Mesothelial cell of epicardium (in vitro differentiated cells): ENCODE measurements at regions not wholly inside any gene's neighbourhood (a gene's known extent, or its start where the extent isn't known, plus 50 kb on each side); places are given as distances from the start of the nearest gene placed in this dataset.

Source experiments
- DNase-seq, 2 experiments: peaks; one replicate each; pipeline ENCODE4 v3.0.0; 2021; ENCODE audit warnings: low spot score in 2 of 2; ENCODE audit not compliant: unreplicated experiment in 2 of 2
- H3K27ac Mint-ChIP-seq: 2 replicates; pipeline ENCODE4 v1.8.0; 2021; ENCODE audit warnings: mixed read lengths
- H3K27me3 Mint-ChIP-seq: 2 replicates; pipeline ENCODE4 v1.8.0; 2021; ENCODE audit warnings: low read depth, mixed read lengths
- H3K36me3 Mint-ChIP-seq: 2 replicates; pipeline ENCODE4 v1.8.0; 2021; ENCODE audit warnings: mixed read lengths
- H3K4me1 Mint-ChIP-seq: 2 replicates; pipeline ENCODE4 v1.8.0; 2021; ENCODE audit warnings: mixed read lengths
- H3K4me3 Mint-ChIP-seq: 2 replicates; pipeline ENCODE4 v1.8.0; 2021; ENCODE audit warnings: mild to moderate bottlenecking, moderate library complexity, mixed read lengths
- H3K9me3 Mint-ChIP-seq: 2 replicates; pipeline ENCODE4 v1.8.0; 2021; ENCODE audit warnings: mixed read lengths
- TF ChIP-seq, protein P1 (sequence below): fragments of 200-600 bp; sonication (generic); IDR thresholded peaks from one replicate; pipeline ENCODE4 v1.5.0; 2021; ENCODE audit warnings: antibody characterized with exemption; ENCODE audit not compliant: unreplicated experiment

DNA sequence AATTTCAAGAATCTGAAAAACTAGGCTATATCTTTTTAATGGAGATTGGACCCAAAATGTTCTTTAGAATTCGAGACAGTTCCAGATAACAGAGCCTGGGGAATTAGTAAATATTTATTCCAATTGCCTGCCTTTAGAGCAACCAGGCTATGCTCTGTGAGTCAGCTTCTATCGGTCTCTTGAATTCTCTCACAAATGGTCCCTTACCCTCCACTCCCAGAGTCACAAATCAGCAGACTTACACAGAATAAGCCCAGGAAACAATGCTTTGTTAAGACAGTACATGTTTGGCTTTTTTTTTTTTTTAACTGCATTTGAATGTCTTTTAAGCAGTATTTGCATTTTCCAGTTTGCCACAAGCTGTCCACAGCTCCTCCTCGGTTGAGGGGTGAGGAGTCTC lies 460.7 kb upstream of the CBLB start:
- TF ChIP-seq, protein P1, sequence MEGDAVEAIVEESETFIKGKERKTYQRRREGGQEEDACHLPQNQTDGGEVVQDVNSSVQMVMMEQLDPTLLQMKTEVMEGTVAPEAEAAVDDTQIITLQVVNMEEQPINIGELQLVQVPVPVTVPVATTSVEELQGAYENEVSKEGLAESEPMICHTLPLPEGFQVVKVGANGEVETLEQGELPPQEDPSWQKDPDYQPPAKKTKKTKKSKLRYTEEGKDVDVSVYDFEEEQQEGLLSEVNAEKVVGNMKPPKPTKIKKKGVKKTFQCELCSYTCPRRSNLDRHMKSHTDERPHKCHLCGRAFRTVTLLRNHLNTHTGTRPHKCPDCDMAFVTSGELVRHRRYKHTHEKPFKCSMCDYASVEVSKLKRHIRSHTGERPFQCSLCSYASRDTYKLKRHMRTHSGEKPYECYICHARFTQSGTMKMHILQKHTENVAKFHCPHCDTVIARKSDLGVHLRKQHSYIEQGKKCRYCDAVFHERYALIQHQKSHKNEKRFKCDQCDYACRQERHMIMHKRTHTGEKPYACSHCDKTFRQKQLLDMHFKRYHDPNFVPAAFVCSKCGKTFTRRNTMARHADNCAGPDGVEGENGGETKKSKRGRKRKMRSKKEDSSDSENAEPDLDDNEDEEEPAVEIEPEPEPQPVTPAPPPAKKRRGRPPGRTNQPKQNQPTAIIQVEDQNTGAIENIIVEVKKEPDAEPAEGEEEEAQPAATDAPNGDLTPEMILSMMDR = no peak
- Mint-ChIP-seq H3K27ac (no peak overlapping the region), H3K36me3 (peaks cover 9% of the 10 kb centered on the region), H3K4me1 (peaks cover 22% of the 10 kb centered on the region), H3K4me3 (no peak overlapping the region), H3K9me3 (peaks cover 15% of the 10 kb centered on the region), H3K27me3 (no peaks in the 10 kb centered on the region)
- no peak for DNase-seq

DNA sequence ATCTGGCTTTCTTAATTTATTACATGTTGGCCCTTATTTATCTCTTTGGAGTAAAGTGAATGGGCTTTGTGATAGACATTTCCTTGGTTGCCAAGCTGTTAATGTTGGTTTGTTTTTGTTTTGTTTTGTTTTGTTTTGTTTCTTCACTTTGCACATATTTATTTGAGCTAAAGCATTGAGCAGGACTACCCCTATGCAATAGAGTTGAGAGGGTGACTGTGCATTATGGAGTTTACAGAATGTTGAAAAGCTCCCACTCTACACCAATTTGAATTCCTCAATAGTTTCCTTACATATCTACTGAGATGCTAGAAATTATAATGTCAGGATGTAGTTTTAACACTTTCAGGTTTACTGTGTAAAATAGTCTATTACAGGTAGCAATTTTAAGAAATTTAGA lies 462.8 kb upstream of the CBLB start:
- TF ChIP-seq, protein P1 = no peak
- Mint-ChIP-seq H3K27me3 (no peaks in the 10 kb centered on the region), H3K36me3 (no peaks in the 10 kb centered on the region), H3K9me3 (peaks cover 4% of the 10 kb centered on the region), H3K27ac (no peak overlapping the region), H3K4me3 (no peak overlapping the region), H3K4me1 (peaks cover 24% of the 10 kb centered on the region)
- no peak for DNase-seq

DNA sequence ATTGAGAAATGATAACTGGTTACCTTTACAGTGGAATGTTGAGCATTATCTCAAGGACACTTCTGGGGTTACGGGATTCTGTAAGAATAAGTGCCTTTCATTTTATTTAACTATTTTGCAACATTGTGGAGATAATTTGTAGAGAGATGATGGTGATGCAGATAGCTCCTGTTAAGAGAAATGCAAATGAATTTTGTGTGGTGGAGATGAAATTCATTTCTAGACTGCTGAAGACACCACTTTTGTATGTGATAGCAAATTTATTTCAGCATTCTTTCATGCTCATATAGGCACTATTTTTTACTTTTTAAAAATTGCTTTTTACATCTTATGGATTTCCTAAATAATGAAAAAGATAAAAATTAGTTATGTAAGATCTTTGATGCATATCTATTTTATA lies 463.3 kb upstream of the CBLB start:
- Mint-ChIP-seq H3K27me3 (no peaks in the 10 kb centered on the region), H3K27ac (no peak overlapping the region), H3K4me1 (peaks cover 23% of the 10 kb centered on the region), H3K4me3 (no peak overlapping the region), H3K36me3 (no peaks in the 10 kb centered on the region), H3K9me3 (peaks cover 4% of the 10 kb centered on the region)
- TF ChIP-seq, protein P1 = no peak
- no peak for DNase-seq

DNA sequence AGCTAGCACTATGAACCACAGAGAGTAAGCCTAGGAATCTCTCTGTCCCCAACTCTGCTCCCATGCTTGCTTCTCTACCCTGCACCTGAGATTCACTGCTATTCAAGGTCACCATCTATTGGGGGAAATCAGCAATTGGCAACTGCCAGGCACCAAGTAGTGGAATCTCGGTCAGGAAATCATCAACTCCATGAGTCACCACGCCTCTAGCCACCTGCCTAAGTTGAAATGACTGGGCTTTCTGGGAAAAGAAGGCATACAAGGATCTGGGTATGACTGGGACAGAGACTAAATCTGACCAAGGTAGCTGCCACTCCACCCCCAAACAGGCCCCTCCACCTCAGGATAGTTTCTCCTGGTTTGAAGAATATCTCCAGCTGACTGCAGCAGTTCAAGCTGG lies 464.1 kb upstream of the CBLB start:
- TF ChIP-seq, protein P1 = no peak
- Mint-ChIP-seq H3K9me3 (peaks cover 4% of the 10 kb centered on the region), H3K27ac (no peak overlapping the region), H3K4me3 (no peak overlapping the region), H3K36me3 (no peaks in the 10 kb centered on the region), H3K4me1 (peaks cover 16% of the 10 kb centered on the region), H3K27me3 (no peaks in the 10 kb centered on the region)
- no peak for DNase-seq

DNA sequence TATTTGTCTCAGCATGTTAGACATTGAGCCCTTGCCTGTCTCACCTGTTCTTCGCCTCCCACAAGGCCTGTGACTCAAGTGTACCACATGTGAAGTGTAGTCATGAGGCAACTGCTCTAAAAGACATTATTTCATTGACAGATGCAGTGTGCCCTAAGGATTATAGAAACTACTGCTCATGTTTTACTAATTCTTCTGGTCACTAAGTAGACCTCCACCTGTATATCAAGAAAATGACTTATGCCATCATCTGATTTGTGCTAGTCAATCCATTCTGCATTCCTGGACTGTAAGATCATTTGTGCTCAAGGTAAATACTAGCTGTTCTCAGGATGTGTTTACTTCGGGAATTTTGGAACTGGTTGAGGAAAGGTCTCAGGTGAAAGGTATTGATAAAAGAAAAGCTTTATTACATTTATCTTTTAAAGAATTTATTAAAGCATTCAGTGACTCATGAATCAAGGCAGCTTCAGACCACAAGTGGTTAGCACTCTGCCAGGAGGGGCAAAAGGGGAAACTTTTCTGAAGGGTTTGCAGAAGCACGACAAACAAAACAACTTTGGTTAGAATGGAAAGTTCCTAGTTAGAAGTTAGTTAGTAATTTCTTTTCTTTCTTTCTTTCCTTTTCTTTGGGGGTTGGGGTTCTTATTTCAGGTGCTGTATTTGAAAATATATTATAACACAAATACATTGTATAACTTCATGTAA lies 465.3 kb upstream of the CBLB start:
- TF ChIP-seq, protein P1 = no peak
- H3K27me3 Mint-ChIP-seq = no peaks in the 10 kb centered on the region
- H3K36me3 Mint-ChIP-seq = no peaks in the 10 kb centered on the region
- H3K4me3 Mint-ChIP-seq = no peak overlapping the region
- H3K4me1 Mint-ChIP-seq = peaks cover 16% of the 10 kb centered on the region
- DNase-seq = no peak
- peak overlapping the region; percentile 50 for H3K27ac Mint-ChIP-seq
- peaks cover 4% of the 10 kb centered on the region for H3K9me3 Mint-ChIP-seq
